ENCODE measurements at regions not wholly inside any gene's neighbourhood (a gene's known extent, or its start where the extent isn't known, plus 50 kb on each side); places are given as distances from the start of the nearest gene placed in this dataset.

- TF ChIP-seq POLR2AphosphoS5 (IDR thresholded peaks at IDR 0.05; ENCODE audit: low read depth, low read length) (no peak), POLR2A (IDR thresholded peaks at IDR 0.05; ENCODE audit: low read depth, low read length) (no peak), TAF1 (IDR thresholded peaks at IDR 0.05; ENCODE audit: low read depth, low read length) (no peak)
These were observed 126.2 kb upstream of the DMRT1 start for GRCh38 chr9:715300-715699.

All from GM12891 (cell line).